RKO (cell line): ENCODE measurements at regions not wholly inside any gene's neighbourhood (a gene's known extent, or its start where the extent isn't known, plus 50 kb on each side); places are given as distances from the start of the nearest gene placed in this dataset.

Source experiments
- DNase-seq: peaks from one replicate; pipeline ENCODE4 v3.0.0-alpha.2; 2016; ENCODE audit warnings: low spot score

DNA sequence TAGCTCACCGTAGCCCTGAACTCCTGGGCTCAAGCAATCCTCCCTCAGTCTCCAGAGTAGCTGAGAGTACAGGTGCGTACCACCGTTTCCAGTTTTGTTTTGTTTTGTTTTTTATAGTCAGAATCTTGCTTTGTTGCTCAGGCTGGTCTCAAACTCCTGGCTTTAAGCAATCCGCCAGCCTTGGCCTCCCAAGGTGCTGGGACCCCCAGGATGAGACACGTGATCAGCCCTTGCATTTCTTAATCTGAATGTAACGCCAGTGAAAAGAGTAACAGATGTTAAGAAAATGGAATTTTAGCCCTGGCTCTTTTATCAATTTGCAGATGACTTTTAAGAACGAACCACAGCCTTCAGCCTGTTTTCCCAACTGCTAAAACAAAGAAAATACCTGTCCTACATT, 451.3 kb downstream of the SHQ1 start:
- DNase-seq: no peak

- DNase-seq: no peak
These were observed 452.4 kb downstream of the SHQ1 start for GRCh38 chr3:72395776-72396311.

DNA sequence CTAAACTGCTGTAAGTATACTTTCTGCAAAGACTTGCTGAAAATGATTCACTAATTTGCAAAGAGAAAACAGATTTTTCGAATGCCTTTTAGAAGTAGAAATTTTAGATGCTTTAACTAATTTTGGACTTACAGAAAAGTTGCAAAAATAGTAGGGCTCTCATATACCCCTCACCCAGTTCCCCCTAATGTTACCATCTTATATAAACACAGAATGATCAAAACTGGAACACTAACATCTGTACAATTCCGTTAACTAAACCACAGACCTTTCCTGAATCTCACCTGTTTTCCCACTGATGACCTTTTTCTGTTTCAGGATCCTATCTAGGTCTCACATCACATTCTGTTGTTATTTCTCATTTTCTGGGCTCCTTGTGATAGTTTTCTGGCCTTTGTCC, 454.8 kb downstream of the SHQ1 start:
- no peak for DNase-seq

DNA sequence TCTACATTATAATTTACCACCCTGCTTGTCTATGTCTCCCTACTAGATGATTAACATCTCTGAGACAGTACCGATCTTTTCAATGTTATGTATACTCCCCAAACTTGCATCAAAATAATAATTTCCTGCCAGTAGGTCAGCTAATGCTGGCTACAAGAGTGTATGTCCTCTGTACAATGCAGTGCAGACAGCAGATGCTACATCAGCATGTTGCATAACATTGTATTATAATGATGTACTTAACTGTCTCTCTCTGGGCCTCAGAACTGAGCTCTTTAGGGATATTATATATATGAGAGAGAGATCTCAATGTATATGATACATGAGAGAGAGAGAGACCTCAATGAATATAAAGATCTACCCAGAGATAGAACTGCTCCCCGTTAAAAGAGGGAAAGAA, 456.6 kb downstream of the SHQ1 start:
- no peak for DNase-seq

DNA sequence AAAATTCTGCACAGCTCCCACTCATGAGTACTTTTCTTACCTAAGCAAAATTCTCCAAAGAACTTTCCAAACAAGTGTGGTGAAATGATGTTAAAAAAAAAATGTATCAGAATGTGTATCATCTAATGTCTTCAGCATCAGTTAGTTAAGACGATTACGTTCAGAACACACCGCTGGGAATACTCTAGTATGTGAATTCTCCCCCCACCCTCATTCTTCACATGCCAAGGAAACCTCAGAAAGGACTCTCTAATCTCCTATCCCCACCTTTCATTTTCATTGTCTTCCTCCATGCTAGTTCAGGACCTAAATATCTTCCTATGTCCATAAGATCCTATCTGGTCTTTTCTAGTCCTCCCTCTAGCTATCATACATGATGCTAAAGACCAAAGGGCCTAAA, 457.4 kb downstream of the SHQ1 start:
- no peak for DNase-seq

- no peak for DNase-seq
These were observed 459.6 kb downstream of the SHQ1 start for GRCh38 chr3:72388644-72389043.

DNA sequence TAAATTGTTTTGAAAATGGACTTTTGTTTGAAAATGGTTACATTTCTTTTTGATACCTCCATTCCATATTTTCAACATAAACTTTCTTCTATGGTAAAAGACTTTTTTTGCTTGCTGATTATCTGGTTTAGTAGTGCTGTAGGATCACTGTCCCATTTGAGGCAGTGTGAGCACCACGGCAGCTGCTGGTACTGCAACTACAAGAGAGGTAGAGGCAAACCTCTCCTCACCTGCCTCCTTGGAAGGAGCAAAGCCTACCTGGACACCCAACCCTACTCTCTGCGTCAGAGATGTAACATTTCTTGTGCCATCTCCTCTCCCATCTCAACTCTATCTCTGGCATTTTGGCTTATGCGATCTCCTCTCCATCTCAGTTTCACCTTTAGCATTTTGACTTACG, 460.1 kb downstream of the SHQ1 start:
- DNase-seq: no peak

DNA sequence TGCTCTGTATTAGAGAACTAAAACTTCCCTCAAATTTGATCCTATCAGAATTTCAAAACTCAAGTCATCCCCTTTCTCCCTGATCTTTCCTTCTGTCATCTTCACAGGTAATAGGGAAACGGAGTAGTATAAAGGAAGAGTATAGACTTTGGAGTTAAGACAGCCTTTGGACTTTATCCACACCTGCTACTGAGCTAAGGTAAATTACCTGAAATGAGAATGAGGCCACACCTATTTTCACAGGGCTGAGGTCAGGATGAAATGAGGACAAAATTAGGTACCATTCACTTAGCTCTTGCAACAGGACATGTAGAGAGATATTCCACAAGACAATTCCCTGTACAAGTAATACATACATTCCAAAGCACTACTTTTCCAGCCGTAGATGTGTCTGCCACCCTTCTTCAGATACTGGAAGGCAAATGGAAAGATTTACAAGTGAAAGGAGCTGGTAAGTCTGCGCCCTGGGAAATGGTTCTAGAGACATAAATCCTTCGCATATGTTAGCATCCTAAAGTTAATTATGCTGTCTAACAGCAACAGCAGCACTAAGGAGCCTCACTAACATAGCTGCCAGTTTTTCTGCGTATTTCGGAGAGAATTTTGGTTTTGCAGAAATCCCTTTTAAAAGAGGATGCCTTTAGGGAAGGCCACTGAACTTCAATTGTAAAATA, 461.8 kb downstream of the SHQ1 start:
- no peak for DNase-seq

DNA sequence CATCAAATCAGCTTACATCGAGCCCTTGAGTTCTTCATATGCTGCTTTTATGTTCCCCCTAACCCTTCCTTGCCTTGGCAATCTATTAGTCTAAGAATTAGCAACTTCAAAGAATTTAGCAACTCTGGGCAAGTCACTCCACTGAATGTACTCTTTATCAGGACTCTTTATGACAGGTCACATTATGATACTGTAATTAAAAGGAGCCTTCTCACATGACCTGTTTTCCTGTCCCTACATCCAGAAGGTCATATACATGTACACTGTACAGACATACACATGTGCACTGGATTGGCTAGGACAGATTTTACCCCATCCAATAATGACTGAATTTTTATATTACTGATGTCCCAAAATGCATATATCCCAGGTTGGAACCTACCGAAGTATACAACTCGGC, 463.1 kb downstream of the SHQ1 start:
- DNase-seq: no peak

DNA sequence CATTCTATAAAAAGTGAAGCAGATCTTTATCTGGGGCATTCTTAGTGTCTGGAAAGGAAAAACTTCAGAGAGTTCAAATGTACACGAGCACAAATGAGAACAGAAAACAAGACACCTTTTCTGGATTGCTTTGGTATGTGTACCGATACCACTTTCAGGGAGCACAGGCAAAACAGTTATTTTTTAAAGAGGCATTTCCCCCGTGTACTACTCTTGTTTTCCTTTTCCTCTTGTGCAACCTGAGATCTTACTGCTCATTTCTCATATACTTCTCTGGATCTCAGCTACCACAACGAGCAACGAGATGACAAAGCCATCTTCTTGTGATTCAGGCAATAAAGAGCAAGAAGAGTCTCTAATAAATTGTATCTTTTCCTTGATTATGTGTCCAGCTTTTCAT, 463.6 kb downstream of the SHQ1 start:
- no peak for DNase-seq

GRCh38 chr3:72383883-72384282, 464.4 kb downstream of the SHQ1 start:
- no peak for DNase-seq

DNA sequence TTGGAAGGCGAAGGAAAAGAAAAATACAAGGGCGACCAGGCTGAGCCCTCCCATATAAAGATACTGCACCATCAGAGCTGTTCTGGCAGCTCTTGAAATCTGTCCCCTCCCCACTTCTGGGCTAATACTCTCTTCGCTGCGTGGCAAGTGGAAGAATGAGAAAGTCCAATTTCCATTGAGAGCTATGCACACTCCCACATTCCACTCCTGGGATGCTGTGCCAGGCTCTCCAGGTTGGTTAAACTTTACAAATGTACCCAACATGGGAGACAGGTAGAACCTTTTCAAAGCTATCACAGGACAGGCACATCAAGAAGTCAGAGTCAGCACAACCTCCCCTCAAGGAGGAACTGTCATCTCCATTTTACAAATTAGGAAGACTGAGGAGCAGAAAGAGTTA, 465.0 kb downstream of the SHQ1 start:
- DNase-seq: no peak

- no peak for DNase-seq
These were observed 465.8 kb downstream of the SHQ1 start for GRCh38 chr3:72382460-72382859.

DNA sequence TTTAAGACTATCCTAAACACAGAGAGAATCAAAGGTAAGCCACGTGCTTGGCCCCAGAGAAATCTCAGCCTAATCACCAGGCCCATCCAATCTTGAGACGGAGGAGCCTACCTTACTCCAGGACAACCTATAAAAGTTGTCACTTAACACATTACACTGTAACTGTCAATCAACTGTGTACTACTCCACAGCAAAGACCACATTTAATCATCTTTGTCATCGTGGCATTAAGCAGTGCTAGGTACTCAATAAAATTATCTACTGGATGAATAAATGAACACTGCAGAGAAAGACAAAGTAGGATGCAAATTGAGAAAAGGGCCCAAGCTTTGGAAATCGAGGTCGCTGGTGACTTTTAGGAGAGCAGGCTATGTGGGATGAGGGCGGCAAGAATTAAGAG, 466.7 kb downstream of the SHQ1 start:
- no peak for DNase-seq

DNA sequence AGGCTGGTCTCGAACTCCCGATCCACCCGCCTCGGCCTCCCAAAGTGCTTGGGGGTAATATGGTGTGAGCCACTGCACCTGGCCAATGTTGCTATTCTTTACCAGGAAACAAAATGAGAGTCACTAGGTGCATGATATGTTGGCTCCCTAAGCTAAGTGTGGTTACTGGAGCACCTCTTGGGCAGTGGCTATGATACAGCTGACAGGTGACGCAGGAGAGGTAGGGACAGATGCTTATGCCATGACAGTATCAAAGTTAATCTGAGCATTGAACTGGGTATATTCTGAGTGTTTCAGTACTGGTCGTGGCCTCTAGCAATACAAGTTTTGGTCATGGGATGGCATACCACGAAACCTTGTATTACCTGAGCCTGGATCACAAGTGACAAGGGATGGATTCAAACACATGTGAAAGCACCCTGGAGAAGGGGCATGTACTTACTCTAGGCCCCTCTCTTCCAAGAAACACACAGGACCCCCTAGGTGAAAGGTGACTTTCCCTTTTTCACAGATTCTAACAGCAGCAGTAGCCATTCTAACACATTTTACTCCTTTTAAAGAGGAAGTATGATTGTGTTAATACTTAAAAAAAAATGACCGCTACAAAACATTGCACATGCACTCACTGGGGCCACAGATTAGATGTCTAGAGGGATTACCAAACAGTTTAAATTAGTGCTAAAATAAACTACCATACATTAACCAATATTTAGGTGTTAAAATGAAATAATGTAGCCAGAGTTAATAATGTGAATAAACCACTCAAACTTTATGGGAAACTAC, 467.3 kb downstream of the SHQ1 start:
- no peak for DNase-seq

- no peak for DNase-seq
These were observed 468.1 kb downstream of the SHQ1 start for GRCh38 chr3:72380193-72380592.

GRCh38 chr3:72379500-72380187, 468.6 kb downstream of the SHQ1 start:
- DNase-seq: no peak

GRCh38 chr3:72378287-72378686, 470.0 kb downstream of the SHQ1 start:
- DNase-seq: no peak

GRCh38 chr3:72376956-72377710, 471.1 kb downstream of the SHQ1 start:
- DNase-seq: no peak

DNA sequence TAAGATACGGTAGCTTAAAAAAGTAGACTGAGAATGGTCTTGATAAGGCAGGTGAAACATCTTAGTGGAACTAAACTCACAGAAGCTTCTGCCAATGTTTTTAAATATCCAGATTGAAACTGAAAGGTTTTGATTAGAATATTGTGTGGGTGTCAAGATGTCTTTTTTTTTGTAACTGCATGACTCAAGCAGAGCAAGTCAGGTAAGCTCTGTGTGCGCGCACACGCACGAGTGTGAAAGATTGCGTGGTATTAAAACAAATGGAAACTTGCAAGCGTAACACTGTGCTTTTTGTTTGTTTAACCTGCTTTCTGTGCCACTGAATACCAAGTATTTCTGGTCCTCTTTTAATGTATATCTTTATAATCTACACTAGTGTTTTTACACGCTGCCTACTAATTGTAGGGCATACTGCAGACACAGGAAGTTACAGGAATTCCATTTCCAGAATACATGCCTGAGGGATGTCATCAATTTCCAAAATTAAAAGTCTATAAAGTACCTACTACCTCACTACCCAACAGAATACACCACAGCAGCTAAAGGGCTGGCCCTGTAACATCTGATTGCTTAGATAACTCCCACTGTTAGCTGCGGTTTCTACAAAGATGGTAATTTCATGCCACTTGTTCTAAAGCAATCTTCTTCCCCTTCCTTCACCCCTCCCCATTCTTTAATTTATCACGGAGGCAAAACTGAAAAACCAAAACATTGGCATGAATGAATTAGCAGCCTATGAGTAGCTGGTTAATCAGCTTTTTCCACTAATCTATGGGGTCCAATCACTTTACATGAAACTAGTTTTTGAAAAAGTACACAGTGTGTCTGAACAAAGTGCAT, 472.8 kb downstream of the SHQ1 start:
- no peak for DNase-seq

GRCh38 chr3:72373139-72373538, 475.1 kb downstream of the SHQ1 start:
- no peak for DNase-seq
